Upper lobe of right lung (tissue), 1 donor: ENCODE measurements at regions not wholly inside any gene's neighbourhood (a gene's known extent, or its start where the extent isn't known, plus 50 kb on each side); places are given as distances from the start of the nearest gene placed in this dataset.

ENCODE experiments used
- ATAC-seq: fragments of 200-7000 bp; cut with Tn5 transposase; one replicate; pipeline ENCODE4 v1.9.1; 2020; ENCODE audit warnings: mild to moderate bottlenecking, moderate library complexity
- DNase-seq: peaks from one replicate; pipeline ENCODE4 v3.0.0-alpha.2; 2020
- H3K27ac ChIP-seq: fragments of 200-600 bp; one replicate; pipeline ENCODE4 v1.8.0; 2022
- H3K27me3 ChIP-seq: fragments of 200-600 bp; one replicate; pipeline ENCODE4 v1.8.0; 2022; ENCODE audit warnings: mild to moderate bottlenecking
- H3K36me3 ChIP-seq: fragments of 200-600 bp; one replicate; pipeline ENCODE4 v1.8.0; 2022
- H3K4me1 ChIP-seq: fragments of 200-600 bp; one replicate; pipeline ENCODE4 v1.8.0; 2022
- H3K4me3 ChIP-seq: fragments of 200-600 bp; one replicate; pipeline ENCODE4 v1.8.0; 2022; ENCODE audit warnings: mild to moderate bottlenecking
- H3K9me3 ChIP-seq: fragments of 200-600 bp; one replicate; pipeline ENCODE4 v1.8.0; 2022
- intact Hi-C: fragments of 100-400 bp; cut with DNase I; formaldehyde crosslinking; loops from one replicate; pipeline ENCODE4 v1.11.0; 2022
- TF ChIP-seq, protein P1 (sequence below): fragments of 200-600 bp; IDR thresholded peaks from one replicate; pipeline ENCODE4 v1.8.0; 2022; ENCODE audit warnings: antibody characterized with exemption
- donor health status: DM: no; HTN: yes; CAD: no; lungs with severe emphysema.

DNA sequence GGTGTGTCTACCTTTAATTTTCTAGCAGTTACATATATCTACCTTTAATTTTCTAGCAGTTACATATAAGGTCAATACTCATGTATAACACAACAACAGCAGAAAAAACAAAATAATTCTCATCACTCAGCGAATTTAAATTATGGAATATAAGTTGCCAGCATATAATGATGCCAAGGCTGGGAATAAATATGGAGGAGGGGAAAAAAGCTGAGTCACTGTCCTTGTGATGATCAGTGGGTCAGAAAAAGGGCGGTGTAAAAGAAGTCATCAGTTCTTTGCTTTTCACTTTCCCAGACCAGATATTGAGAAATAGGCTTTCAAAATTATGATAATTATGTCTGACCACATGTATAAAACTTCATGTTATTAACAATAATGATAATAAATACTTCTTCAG, 1471.7 kb downstream of the CDH8 start:
- no peak for DNase-seq
- H3K27me3 ChIP-seq = no peaks in the 10 kb centered on the region
- TF ChIP-seq, protein P1, sequence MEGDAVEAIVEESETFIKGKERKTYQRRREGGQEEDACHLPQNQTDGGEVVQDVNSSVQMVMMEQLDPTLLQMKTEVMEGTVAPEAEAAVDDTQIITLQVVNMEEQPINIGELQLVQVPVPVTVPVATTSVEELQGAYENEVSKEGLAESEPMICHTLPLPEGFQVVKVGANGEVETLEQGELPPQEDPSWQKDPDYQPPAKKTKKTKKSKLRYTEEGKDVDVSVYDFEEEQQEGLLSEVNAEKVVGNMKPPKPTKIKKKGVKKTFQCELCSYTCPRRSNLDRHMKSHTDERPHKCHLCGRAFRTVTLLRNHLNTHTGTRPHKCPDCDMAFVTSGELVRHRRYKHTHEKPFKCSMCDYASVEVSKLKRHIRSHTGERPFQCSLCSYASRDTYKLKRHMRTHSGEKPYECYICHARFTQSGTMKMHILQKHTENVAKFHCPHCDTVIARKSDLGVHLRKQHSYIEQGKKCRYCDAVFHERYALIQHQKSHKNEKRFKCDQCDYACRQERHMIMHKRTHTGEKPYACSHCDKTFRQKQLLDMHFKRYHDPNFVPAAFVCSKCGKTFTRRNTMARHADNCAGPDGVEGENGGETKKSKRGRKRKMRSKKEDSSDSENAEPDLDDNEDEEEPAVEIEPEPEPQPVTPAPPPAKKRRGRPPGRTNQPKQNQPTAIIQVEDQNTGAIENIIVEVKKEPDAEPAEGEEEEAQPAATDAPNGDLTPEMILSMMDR = no peak
- intact Hi-C loops = no loop called here
- no peak overlapping the region for H3K27ac ChIP-seq
- no peak for ATAC-seq
- H3K4me3 ChIP-seq = no peak overlapping the region
- H3K36me3 ChIP-seq = no peaks in the 10 kb centered on the region
- no peaks in the 10 kb centered on the region for H3K4me1 ChIP-seq
- H3K9me3 ChIP-seq = no peaks in the 10 kb centered on the region

DNA sequence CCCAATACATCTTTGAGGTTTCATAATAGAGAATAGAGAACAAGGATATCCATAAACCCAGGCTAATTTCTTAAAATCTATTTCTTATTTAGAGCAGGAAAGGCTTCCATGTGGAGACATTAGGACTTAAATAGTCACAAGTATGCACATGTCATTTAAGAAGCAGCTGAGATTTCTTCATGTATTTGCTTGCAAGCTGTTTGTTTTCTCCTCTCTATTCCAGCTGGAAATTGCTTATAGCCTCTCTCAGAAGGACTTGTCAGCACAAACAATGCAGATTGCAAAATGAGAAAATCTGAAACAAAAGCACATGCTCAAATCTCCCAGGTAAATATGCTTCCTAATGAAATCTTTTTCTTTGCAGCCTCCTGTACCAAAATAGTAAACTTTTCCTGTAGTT, 1473.1 kb downstream of the CDH8 start:
- H3K9me3 ChIP-seq = no peaks in the 10 kb centered on the region
- H3K36me3 ChIP-seq = no peaks in the 10 kb centered on the region
- TF ChIP-seq, protein P1 = no peak
- no peaks in the 10 kb centered on the region for H3K27me3 ChIP-seq
- H3K27ac ChIP-seq = no peak overlapping the region
- H3K4me1 ChIP-seq = no peaks in the 10 kb centered on the region
- intact Hi-C loops = no loop called here
- ATAC-seq = no peak
- no peak overlapping the region for H3K4me3 ChIP-seq
- no peak for DNase-seq

DNA sequence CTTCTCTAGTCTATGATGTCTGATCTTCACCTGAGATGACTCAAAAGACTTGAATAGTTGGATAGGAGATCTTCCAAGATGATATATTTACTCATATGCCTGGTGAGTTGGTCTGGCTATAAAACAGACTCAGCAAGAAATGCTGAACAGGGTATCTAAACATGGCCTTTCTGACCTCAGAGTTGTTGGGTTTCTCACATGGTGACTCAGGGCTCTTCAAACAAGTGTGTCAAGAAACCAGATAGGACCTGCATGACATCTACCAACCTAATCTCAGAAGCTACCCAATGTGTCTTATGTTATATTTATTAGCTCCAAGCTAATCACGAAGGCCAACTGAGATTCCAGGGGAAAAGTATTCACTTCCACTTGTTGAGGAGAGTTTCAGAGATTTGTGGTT, 1477.3 kb downstream of the CDH8 start:
- intact Hi-C loops = no loop called here
- ATAC-seq = no peak
- Histone ChIP-seq H3K9me3 (no peaks in the 10 kb centered on the region), H3K27ac (no peak overlapping the region), H3K36me3 (no peaks in the 10 kb centered on the region), H3K4me3 (no peak overlapping the region), H3K4me1 (no peaks in the 10 kb centered on the region), H3K27me3 (no peaks in the 10 kb centered on the region)
- TF ChIP-seq, protein P1 = no peak
- no peak for DNase-seq

DNA sequence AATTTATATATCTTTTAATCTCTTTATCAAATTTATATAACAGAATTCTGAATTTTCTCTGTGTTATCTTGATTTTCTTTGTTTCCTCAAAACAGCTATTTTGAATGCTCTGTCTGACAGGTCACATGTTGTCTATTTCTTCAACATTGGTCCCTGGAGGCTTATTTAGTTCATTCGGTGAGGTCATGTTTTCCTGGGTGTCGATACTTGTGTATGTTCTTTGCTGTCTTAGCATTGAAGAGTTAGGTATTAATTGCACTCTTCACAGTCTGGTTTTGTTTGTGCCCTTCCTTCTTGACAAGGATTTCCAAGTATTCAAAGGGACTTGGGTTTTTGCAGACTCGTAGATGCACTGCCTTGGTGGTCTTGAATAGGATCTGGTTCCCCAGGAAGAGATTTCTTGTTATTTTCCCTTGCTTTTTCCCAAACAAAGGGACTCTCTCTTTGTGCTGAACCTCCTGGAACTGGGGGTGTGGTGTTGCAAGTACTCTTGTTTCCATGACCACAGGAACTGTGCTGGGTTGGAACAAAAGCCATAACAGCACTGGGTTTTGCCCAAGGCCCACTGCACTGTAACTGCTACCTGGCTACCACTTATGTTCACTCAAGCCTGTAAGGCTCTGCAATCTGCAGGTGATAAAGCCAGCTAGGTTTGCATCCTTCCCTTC, 1483.0 kb downstream of the CDH8 start:
- ATAC-seq (no peak), DNase-seq (no peak)
- H3K27me3 ChIP-seq = no peaks in the 10 kb centered on the region
- H3K4me1 ChIP-seq = no peaks in the 10 kb centered on the region
- TF ChIP-seq, protein P1 = no peak
- intact Hi-C loops = no loop called here
- no peak overlapping the region for H3K4me3 ChIP-seq
- H3K9me3 ChIP-seq = no peaks in the 10 kb centered on the region
- no peaks in the 10 kb centered on the region for H3K36me3 ChIP-seq
- no peak overlapping the region for H3K27ac ChIP-seq

DNA sequence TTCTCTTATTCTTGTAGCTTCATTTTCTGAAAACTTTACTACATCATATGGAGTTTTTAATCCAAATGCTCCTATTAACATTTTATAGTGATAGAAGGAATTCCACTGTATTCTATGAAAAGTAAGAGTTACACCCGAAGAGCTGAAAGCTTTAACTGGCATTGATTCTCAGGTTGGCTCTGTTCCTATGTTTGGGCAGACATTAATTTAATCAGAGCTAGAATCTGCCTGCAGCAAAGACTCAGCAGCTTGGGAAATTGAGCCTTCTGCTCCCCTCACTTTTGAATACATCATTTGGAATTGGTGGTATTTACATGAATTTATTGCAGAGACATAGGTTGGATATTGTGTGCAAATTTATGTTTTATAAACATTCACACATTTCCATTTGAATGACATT, 1494.7 kb downstream of the CDH8 start:
- DNase-seq (no peak), ATAC-seq (no peak)
- intact Hi-C loops = no loop called here
- Histone ChIP-seq H3K9me3 (no peaks in the 10 kb centered on the region), H3K4me3 (no peak overlapping the region), H3K36me3 (no peaks in the 10 kb centered on the region), H3K27me3 (no peaks in the 10 kb centered on the region), H3K4me1 (no peaks in the 10 kb centered on the region), H3K27ac (no peak overlapping the region)
- TF ChIP-seq, protein P1 = no peak

DNA sequence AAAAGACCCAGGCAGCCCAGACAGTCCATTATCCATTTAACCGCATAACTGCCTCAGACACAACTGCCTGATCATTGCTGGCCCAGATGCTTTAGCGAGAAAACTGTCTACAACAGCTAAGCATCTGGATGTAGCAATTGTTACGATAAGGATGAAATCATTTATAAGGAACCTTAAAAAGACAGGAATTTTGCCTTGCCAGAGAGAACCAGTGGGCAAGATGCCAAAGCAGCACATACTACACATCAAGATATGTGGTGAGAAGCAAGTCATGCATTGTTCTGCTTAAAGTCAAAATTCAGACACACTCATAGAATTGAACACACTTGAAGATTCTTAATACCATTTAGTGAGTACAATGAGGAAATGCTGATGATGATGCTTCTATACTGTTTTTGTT, 1525.3 kb downstream of the CDH8 start:
- intact Hi-C loops = no loop called here
- TF ChIP-seq, protein P1 = no peak
- DNase-seq (no peak), ATAC-seq (no peak)
- no peaks in the 10 kb centered on the region for H3K27me3 ChIP-seq
- H3K4me3 ChIP-seq = no peak overlapping the region
- H3K36me3 ChIP-seq = no peaks in the 10 kb centered on the region
- no peaks in the 10 kb centered on the region for H3K4me1 ChIP-seq
- no peaks in the 10 kb centered on the region for H3K9me3 ChIP-seq
- H3K27ac ChIP-seq = no peak overlapping the region
